Type B pancreatic cell (in vitro differentiated cells): ENCODE measurements at regions not wholly inside any gene's neighbourhood (a gene's known extent, or its start where the extent isn't known, plus 50 kb on each side); places are given as distances from the start of the nearest gene placed in this dataset.
A peak's percentile ranks its signal among the peaks of the same experiment; 100 is the strongest.

Source experiments
- DNase-seq: peaks from one replicate; pipeline ENCODE4 v3.0.0; 2021; ENCODE audit warnings: mixed read lengths; ENCODE audit not compliant: unreplicated experiment; ENCODE audit errors: extremely low spot score
- H3K27ac Mint-ChIP-seq: 2 replicates; pipeline ENCODE4 v1.8.0; 2021; ENCODE audit warnings: mild to moderate bottlenecking, mixed read lengths
- H3K27me3 Mint-ChIP-seq: 2 replicates; pipeline ENCODE4 v1.8.0; 2021; ENCODE audit warnings: mixed read lengths
- H3K36me3 Mint-ChIP-seq: 2 replicates; pipeline ENCODE4 v1.8.0; 2021; ENCODE audit warnings: mixed read lengths
- H3K4me1 Mint-ChIP-seq: one replicate; pipeline ENCODE4 v1.8.0; 2021; ENCODE audit warnings: mixed read lengths; ENCODE audit not compliant: unreplicated experiment
- H3K4me3 Mint-ChIP-seq: 2 replicates; pipeline ENCODE4 v1.8.0; 2021; ENCODE audit warnings: mild to moderate bottlenecking, mixed read lengths
- H3K9me3 Mint-ChIP-seq: 2 replicates; pipeline ENCODE4 v1.8.0; 2021; ENCODE audit warnings: mixed read lengths
- CTCF ChIP-seq: fragments of 200-600 bp; sonication (generic); conservative IDR thresholded peaks from 2 replicates; pipeline ENCODE4 v1.5.0; 2021; ENCODE audit warnings: antibody characterized with exemption, mild to moderate bottlenecking

DNA sequence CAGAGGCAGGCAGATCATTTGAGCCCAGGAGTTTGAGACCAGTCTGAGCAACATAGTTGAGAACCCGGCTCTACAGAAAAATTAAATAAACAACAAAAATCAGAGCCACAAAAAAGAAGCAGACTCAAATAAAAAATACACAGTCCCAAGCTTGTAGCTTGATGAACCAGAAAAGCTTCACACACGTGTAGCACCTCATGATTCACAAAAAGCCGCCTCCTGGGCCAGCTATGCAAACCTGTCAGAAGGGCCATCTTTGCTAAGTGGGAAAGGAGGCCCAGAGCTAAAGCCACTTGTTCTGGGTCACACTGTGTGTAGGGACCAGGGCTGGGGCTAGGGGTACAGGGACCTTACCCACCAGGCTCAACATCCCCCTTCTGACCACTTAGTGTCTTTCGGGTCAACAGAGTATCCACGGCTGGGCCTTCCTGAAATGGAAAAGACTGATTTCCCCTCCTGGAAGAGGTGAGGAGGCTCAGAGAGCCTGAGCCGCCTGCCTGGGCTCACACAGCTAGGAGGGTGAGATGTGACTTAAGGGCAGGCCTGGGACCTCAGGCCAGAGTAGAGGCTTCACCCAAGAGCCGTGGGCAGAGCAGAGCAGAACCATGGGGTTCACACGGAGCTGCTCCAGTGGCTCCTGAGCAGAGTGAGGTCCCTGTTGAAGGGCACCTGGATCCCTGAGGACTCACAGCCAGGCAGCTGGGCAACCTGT is 269.6 kb downstream of the PARN start:
- H3K36me3 Mint-ChIP-seq = no peaks in the 10 kb centered on the region
- peak overlapping the region; percentile 36 for H3K27ac Mint-ChIP-seq
- TF ChIP-seq CTCF = no peak
- H3K4me1 Mint-ChIP-seq = peaks cover 22% of the 10 kb centered on the region
- no peak overlapping the region for H3K4me3 Mint-ChIP-seq
- DNase-seq = no peak
- H3K9me3 Mint-ChIP-seq = no peaks in the 10 kb centered on the region
- H3K27me3 Mint-ChIP-seq = peaks cover 4% of the 10 kb centered on the region

GRCh38 chr16:14358697-14359305 is 271.3 kb downstream of the PARN start:
- DNase-seq = no peak
- Mint-ChIP-seq H3K9me3 (no peaks in the 10 kb centered on the region), H3K27me3 (peaks cover 8% of the 10 kb centered on the region), H3K4me3 (no peak overlapping the region), H3K36me3 (no peaks in the 10 kb centered on the region), H3K27ac (no peak overlapping the region), H3K4me1 (peaks cover 19% of the 10 kb centered on the region)
- no peak for TF ChIP-seq CTCF

GRCh38 chr16:14357328-14357727 is 272.7 kb downstream of the PARN start:
- Mint-ChIP-seq H3K36me3 (no peaks in the 10 kb centered on the region), H3K27ac (no peak overlapping the region), H3K27me3 (peaks cover 8% of the 10 kb centered on the region), H3K4me1 (peaks cover 10% of the 10 kb centered on the region), H3K4me3 (no peak overlapping the region), H3K9me3 (no peaks in the 10 kb centered on the region)
- TF ChIP-seq CTCF = no peak
- DNase-seq = no peak

GRCh38 chr16:14356064-14356463 is 274.0 kb downstream of the PARN start:
- Mint-ChIP-seq H3K36me3 (no peaks in the 10 kb centered on the region), H3K27ac (no peak overlapping the region), H3K4me3 (no peak overlapping the region), H3K4me1 (peaks cover 10% of the 10 kb centered on the region), H3K27me3 (peaks cover 8% of the 10 kb centered on the region), H3K9me3 (no peaks in the 10 kb centered on the region)
- TF ChIP-seq CTCF = no peak
- DNase-seq = no peak

DNA sequence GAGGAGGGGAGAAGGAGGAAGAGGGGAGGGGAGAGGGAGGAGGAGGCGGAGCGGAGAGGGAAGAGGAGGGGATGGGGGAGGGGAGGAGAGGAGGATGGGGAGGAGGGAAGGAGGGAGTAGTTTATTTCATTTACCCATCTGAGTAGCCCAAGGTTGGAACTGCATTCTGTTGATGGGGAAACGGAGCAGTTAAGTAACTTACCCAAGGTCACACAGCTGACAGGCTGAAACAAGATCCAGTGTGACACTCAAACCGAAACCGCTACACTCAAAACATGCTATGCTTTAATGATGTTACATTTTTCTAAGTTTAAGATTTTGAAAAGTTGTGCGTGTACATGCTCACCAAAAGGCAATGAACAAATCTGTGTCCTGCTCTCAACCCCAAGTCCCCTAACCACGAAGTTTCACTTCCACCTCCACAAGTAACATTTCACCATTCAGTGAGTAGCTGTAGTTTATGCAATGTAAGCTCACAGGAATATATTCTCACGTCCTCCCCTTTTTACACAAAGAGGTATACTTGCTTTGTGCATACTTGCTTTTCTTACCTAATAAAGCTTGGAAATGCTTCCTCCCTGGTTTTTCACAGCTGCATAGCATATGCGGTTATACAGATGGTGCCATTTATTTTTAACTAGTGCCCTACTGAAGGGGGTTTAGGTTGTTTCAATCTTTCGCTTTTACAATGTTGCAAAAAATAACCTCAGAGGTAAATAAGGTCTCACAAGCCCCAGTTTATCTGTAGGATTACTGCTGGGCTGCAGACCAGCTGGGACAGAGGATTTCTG is 275.3 kb downstream of the PARN start:
- no peaks in the 10 kb centered on the region for H3K9me3 Mint-ChIP-seq

More for the DNA sequence above, 275.3 kb downstream of the PARN start:
- no peak overlapping the region for H3K4me3 Mint-ChIP-seq
- peaks cover 8% of the 10 kb centered on the region for H3K27me3 Mint-ChIP-seq
- no peak for DNase-seq
- peaks cover 10% of the 10 kb centered on the region for H3K4me1 Mint-ChIP-seq
- H3K27ac Mint-ChIP-seq = no peak overlapping the region
- TF ChIP-seq CTCF = no peak
- no peaks in the 10 kb centered on the region for H3K36me3 Mint-ChIP-seq
